ENCODE measurements at regions not wholly inside any gene's neighbourhood (a gene's known extent, or its start where the extent isn't known, plus 50 kb on each side); places are given as distances from the start of the nearest gene placed in this dataset.

GRCh38 chr2:234772733-234773060, 179.1 kb upstream of the SH3BP4 start:
- no peak overlapping the region for H3K4me3 ChIP-seq (ENCODE audit: low read depth, low read length)
- no peaks in the 10 kb centered on the region for H3K4me1 ChIP-seq
- POLR2A ChIA-PET: no interaction called here
- no peak overlapping the region for H3K27ac Mint-ChIP-seq (ENCODE audit: unreplicated experiment)
- no peaks in the 10 kb centered on the region for H3K36me3 Mint-ChIP-seq (ENCODE audit: insufficient read depth, unreplicated experiment)
- no peak overlapping the region for H3K4me3 Mint-ChIP-seq (ENCODE audit: unreplicated experiment)
- H3K9me3 ChIP-seq: no peaks in the 10 kb centered on the region
- no peaks in the 10 kb centered on the region for H3K9me3 Mint-ChIP-seq (ENCODE audit: unreplicated experiment)
- no peak for TF ChIP-seq CTCF (IDR thresholded peaks at IDR 0.05; ENCODE audit: insufficient read depth in 1 of 2, low read depth in 1 of 2, low read length in 1 of 2, severe bottlenecking in 1 of 2, unreplicated experiment in 1 of 2)
- peaks cover 9% of the 10 kb centered on the region for H3K4me1 Mint-ChIP-seq (ENCODE audit: low read depth, unreplicated experiment)
- no peaks in the 10 kb centered on the region for H3K27me3 ChIP-seq (replicated peaks; ENCODE audit: control insufficient read depth, insufficient read depth, low read length)
- H3K27me3 Mint-ChIP-seq (ENCODE audit: insufficient read depth, unreplicated experiment): no peaks in the 10 kb centered on the region
- no peak for DNase-seq
- BruUV-seq (replicated peaks): no TSS peak
- no peaks in the 10 kb centered on the region for H3K36me3 ChIP-seq (ENCODE audit: control insufficient read depth, insufficient read depth, low read length)
- CTCF ChIA-PET: no interaction called here
- intact Hi-C loops (cut with micrococcal nuclease; ENCODE audit: unreplicated experiment): no loop called here

GRCh38 chr2:234771980-234772732, 179.7 kb upstream of the SH3BP4 start:
- Mint-ChIP-seq H3K4me1 (ENCODE audit: low read depth, unreplicated experiment) (peaks cover 9% of the 10 kb centered on the region), H3K9me3 (ENCODE audit: unreplicated experiment) (no peaks in the 10 kb centered on the region), H3K27me3 (ENCODE audit: insufficient read depth, unreplicated experiment) (no peaks in the 10 kb centered on the region), H3K36me3 (ENCODE audit: insufficient read depth, unreplicated experiment) (no peaks in the 10 kb centered on the region), H3K27ac (ENCODE audit: unreplicated experiment) (no peak overlapping the region), H3K4me3 (ENCODE audit: unreplicated experiment) (no peak overlapping the region)
- BruUV-seq (replicated peaks): no TSS peak
- intact Hi-C loops (cut with micrococcal nuclease; ENCODE audit: unreplicated experiment): no loop called here
- ChIA-PET CTCF (no interaction called here), POLR2A (no interaction called here)
- no peak for DNase-seq
- Histone ChIP-seq H3K27me3 (replicated peaks; ENCODE audit: control insufficient read depth, insufficient read depth, low read length) (no peaks in the 10 kb centered on the region), H3K36me3 (ENCODE audit: control insufficient read depth, insufficient read depth, low read length) (no peaks in the 10 kb centered on the region), H3K4me1 (no peaks in the 10 kb centered on the region), H3K4me3 (ENCODE audit: low read depth, low read length) (no peak overlapping the region), H3K9me3 (no peaks in the 10 kb centered on the region)
- TF ChIP-seq CTCF (IDR thresholded peaks at IDR 0.05; ENCODE audit: insufficient read depth in 1 of 2, low read depth in 1 of 2, low read length in 1 of 2, severe bottlenecking in 1 of 2, unreplicated experiment in 1 of 2): no peak

- Mint-ChIP-seq H3K9me3 (ENCODE audit: unreplicated experiment) (no peaks in the 10 kb centered on the region), H3K27me3 (ENCODE audit: insufficient read depth, unreplicated experiment) (no peaks in the 10 kb centered on the region), H3K27ac (ENCODE audit: unreplicated experiment) (no peak overlapping the region), H3K4me3 (ENCODE audit: unreplicated experiment) (no peak overlapping the region), H3K36me3 (ENCODE audit: insufficient read depth, unreplicated experiment) (no peaks in the 10 kb centered on the region), H3K4me1 (ENCODE audit: low read depth, unreplicated experiment) (peaks cover 9% of the 10 kb centered on the region)
- no peak for TF ChIP-seq CTCF (IDR thresholded peaks at IDR 0.05; ENCODE audit: insufficient read depth in 1 of 2, low read depth in 1 of 2, low read length in 1 of 2, severe bottlenecking in 1 of 2, unreplicated experiment in 1 of 2)
- no peaks in the 10 kb centered on the region for H3K36me3 ChIP-seq (ENCODE audit: control insufficient read depth, insufficient read depth, low read length)
- DNase-seq: no peak
- H3K4me3 ChIP-seq (ENCODE audit: low read depth, low read length): no peak overlapping the region
- no TSS peak for BruUV-seq (replicated peaks)
- ChIA-PET POLR2A (no interaction called here), CTCF (no interaction called here)
- no peaks in the 10 kb centered on the region for H3K27me3 ChIP-seq (replicated peaks; ENCODE audit: control insufficient read depth, insufficient read depth, low read length)
- intact Hi-C loops (cut with micrococcal nuclease; ENCODE audit: unreplicated experiment): no loop called here
- no peaks in the 10 kb centered on the region for H3K4me1 ChIP-seq
- H3K9me3 ChIP-seq: no peaks in the 10 kb centered on the region
Observed at GRCh38 chr2:234771176-234771575, 180.6 kb upstream of the SH3BP4 start.
